ENCODE measurements at regions not wholly inside any gene's neighbourhood (a gene's known extent, or its start where the extent isn't known, plus 50 kb on each side); places are given as distances from the start of the nearest gene placed in this dataset.

DNA sequence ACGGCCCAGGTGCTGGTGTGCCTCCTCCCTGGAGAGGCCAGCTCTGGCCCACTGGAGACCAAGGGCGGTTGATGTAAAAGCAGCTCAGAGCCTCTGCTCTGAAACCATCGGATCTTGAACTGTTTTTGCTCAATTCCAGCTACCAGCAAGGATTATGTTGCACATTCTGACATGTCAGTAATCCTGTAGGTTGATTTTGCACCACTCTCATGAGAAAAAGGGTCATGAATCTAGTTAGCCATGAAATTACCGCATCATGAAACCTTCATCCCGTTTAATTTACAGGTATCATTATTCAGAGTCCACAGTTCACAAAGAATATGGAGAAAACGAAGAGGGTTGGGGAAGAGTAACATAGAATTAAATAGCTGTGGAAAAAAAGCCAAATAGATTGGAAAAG, 120.4 kb upstream of the NSMCE3 start:
- TF ChIP-seq, protein P1, sequence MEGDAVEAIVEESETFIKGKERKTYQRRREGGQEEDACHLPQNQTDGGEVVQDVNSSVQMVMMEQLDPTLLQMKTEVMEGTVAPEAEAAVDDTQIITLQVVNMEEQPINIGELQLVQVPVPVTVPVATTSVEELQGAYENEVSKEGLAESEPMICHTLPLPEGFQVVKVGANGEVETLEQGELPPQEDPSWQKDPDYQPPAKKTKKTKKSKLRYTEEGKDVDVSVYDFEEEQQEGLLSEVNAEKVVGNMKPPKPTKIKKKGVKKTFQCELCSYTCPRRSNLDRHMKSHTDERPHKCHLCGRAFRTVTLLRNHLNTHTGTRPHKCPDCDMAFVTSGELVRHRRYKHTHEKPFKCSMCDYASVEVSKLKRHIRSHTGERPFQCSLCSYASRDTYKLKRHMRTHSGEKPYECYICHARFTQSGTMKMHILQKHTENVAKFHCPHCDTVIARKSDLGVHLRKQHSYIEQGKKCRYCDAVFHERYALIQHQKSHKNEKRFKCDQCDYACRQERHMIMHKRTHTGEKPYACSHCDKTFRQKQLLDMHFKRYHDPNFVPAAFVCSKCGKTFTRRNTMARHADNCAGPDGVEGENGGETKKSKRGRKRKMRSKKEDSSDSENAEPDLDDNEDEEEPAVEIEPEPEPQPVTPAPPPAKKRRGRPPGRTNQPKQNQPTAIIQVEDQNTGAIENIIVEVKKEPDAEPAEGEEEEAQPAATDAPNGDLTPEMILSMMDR (IDR thresholded peaks at IDR 0.05): no peak
- TF ChIP-seq POLR2A (IDR thresholded peaks at IDR 0.05): no peak
